Activated T-cell treated with anti-CD3 and anti-CD28 coated beads, Interleukin-2, amount 50 U/mL, for 1 hour (primary cell): ENCODE measurements at regions not wholly inside any gene's neighbourhood (a gene's known extent, or its start where the extent isn't known, plus 50 kb on each side); places are given as distances from the start of the nearest gene placed in this dataset.

Experiments
- DNase-seq: peaks from one replicate; pipeline ENCODE4 v3.0.0-alpha.2; 2020

- no peak for DNase-seq
These were observed 66.4 kb upstream of the MPHOSPH6 start for GRCh38 chr16:82236415-82236814.

- DNase-seq = no peak
These were observed 62.8 kb upstream of the MPHOSPH6 start for GRCh38 chr16:82232806-82233205.

DNA sequence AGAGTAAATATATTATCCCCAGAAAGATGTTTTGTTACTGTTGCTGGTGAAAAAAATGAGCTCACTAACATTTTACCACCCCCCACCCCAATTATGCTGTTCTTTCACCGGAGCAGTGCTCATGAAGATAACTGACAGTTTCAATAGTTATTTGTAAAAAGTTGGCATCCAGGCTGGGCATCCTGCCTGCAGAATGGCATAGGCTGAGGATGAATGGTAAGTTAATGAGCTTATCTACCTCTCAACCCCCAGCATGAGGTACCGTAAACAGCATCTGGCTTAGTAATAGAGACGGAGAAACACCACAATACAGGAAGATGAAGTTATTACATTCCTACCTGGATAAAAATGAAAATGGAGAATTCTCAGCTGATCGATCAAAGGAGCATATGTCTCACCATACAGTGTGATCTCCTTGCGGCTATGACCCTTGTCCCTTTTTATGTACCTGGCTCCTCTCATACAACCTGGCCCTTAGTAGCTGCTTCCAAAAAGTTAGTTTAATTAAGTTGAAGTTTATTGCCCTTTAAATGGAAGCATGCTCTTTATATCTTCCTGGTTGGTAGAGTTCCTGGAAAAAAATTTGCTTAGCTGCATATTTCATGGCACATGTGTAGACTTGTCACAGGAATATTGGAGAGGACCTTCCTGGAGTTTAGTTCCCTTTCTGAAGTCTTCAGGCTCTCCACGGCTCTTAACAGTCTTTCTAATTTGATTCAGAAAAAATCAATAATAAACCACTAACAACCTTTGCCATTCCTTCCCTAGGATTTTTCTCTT, 61.2 kb upstream of the MPHOSPH6 start:
- no peak for DNase-seq

DNA sequence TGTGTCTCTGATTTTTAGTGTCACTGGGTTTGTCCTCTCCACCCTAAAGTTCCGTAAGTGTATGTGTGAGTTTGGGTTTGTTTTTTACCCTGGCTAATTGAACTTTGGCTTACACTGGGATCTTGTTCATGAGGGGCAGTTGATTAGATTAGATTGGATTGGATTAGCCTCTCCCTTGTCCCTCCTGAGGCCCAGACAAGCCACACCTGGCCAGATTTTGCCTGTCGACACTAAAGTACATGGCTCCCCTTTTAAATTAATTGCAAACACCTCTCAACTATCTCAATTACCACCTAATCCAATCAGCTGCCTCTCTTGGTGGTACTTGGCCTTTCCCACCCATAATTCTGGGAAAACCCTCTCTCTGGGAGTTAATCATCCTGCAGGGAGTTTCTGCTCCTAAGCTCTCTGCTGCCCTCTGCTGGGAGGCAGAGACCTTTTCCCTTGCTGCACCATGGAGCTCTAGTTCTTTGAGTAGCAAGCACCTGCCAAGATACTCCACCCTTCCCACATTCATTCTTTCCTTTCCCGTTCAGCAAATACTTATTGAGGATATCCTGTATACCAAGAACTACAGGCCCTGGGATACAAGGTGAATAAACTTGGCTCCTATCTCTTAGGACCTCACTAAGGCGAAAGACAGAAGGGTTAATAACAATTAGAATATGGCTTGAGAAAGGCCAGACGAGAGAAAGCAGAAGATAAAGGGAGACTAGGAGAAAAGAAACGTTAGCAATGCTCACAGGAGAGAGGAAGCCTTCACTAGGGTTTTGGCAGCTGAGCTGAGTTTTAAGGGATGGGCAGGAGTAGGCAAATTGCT, 60.0 kb upstream of the MPHOSPH6 start:
- peak; percentile 51 for DNase-seq

GRCh38 chr16:82226327-82226726, 56.3 kb upstream of the MPHOSPH6 start:
- no peak for DNase-seq

DNA sequence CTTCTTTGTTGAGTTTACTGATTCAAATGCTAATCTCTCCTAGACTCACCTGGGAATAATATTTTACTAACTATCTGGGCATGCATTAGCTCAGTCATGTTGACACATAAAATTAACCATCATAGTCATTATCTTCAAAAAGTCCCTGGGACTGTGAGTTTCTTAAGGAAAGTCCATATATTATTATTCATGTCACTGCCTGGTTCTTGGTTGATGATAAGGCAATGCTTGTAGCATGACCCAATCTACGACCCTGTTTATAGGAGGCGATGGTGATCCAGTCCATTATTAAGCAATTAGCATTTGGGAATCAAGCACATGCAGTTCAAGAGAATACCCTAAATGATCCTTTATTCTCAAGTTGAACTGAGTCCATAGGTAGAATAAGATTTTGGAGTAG, 54.8 kb upstream of the MPHOSPH6 start:
- no peak for DNase-seq

- DNase-seq = no peak
These were observed 50.5 kb upstream of the MPHOSPH6 start for GRCh38 chr16:82220541-82220940.
